ENCODE measurements at regions not wholly inside any gene's neighbourhood (a gene's known extent, or its start where the extent isn't known, plus 50 kb on each side); places are given as distances from the start of the nearest gene placed in this dataset.

DNA sequence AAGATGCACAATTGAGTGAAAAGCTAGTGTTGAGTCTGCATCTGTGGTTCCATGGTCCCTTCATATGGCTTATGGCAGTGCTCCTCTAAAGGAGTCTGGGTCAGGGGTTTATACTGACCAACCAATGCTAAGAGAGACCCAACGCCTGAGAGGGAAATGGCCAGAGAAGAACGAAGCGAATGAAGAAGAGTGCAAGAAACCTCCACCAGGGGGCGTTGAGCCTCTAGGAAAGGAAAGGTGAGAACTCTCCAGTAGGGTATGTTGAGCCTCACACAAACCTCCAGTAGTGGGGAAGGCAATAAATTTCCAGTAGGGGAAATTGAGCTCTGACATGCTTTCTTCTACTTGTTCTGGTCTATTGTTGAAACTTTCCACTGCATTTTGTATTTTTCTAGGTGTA lies 470.6 kb downstream of the PRDM9 start:
- Histone ChIP-seq H3K9me3 (peaks cover 0 to 32% (median 16%) of the 10 kb centered on the region in 12 donors), H3K27ac (no peak overlapping the region), H3K4me3 (no peak overlapping the region), H3K4me1 (no peaks in the 10 kb centered on the region), H3K27me3 (no peaks in the 10 kb centered on the region), H3K36me3 (no peaks in the 10 kb centered on the region)
- ATAC-seq = no peak
- TF ChIP-seq POLR2A (IDR thresholded peaks at IDR 0.05) = no peak
- TF ChIP-seq CTCF (IDR thresholded peaks at IDR 0.05) = peak in 3 of 12 donors; percentile 10 to 18 (median 14)
- DNase-seq = no peak
- intact Hi-C loops (cut with DNase I) = no loop called here
- 60 to 74% (median 66%) methylated on average over 4 of the region's 4 CpGs for WGBS, 4 donors

- intact Hi-C loops (cut with DNase I) = no loop called here
- no peak for DNase-seq
These were observed 484.0 kb downstream of the PRDM9 start for GRCh38 chr5:23991406-23991805.

GRCh38 chr5:23994581-23995370 lies 487.4 kb downstream of the PRDM9 start:
- no peak for DNase-seq
- no peaks in the 10 kb centered on the region for H3K4me1 ChIP-seq

More at GRCh38 chr5:23991406-23991805, 484.0 kb downstream of the PRDM9 start:
- no peak for ATAC-seq
- Histone ChIP-seq H3K4me1 (no peaks in the 10 kb centered on the region), H3K27ac (no peak overlapping the region), H3K27me3 (no peaks in the 10 kb centered on the region), H3K36me3 (no peaks in the 10 kb centered on the region), H3K4me3 (no peak overlapping the region), H3K9me3 (peaks cover 0 to 7% (median 0%) of the 10 kb centered on the region in 12 donors)
- 81 to 91% (median 88%) methylated on average over 2 of the region's 2 CpGs for WGBS, 4 donors
- TF ChIP-seq CTCF (IDR thresholded peaks at IDR 0.05) = no peak

More at GRCh38 chr5:23994581-23995370, 487.4 kb downstream of the PRDM9 start:
- H3K9me3 ChIP-seq = peaks cover 0 to 5% (median 0%) of the 10 kb centered on the region in 12 donors
- no peaks in the 10 kb centered on the region for H3K27me3 ChIP-seq
- TF ChIP-seq POLR2A (IDR thresholded peaks at IDR 0.05) (no peak), CTCF (IDR thresholded peaks at IDR 0.05) (no peak)
- H3K36me3 ChIP-seq = no peaks in the 10 kb centered on the region
- intact Hi-C loops (cut with DNase I) = no loop called here
- no peak for ATAC-seq
- H3K27ac ChIP-seq = no peak overlapping the region
- WGBS, 4 donors = 83 to 90% (median 85%) methylated on average over 4 of the region's 4 CpGs
- no peak overlapping the region for H3K4me3 ChIP-seq

Data from heart left ventricle (tissue), 16 donors.